Mesendoderm (in vitro differentiated cells): ENCODE measurements at regions not wholly inside any gene's neighbourhood (a gene's known extent, or its start where the extent isn't known, plus 50 kb on each side); places are given as distances from the start of the nearest gene placed in this dataset.
"Not testable (repeated sequence)": the region's sequence is repeated elsewhere in the genome, so short reads cannot be mapped to it uniquely, and the experiment has no call there.

ENCODE experiments used
- DNase-seq: peaks from one replicate; pipeline ENCODE4 v3.0.0; 2013
- H2AK5ac ChIP-seq: 2 replicates; pipeline ENCODE4 v1.6.1; 2013; ENCODE audit warnings: low read length, inconsistent platforms
- H2BK120ac ChIP-seq: 2 replicates; pipeline ENCODE4 v1.6.1; 2013; ENCODE audit warnings: low read depth, mild to moderate bottlenecking, low read length, moderate library complexity, mixed read lengths
- H2BK15ac ChIP-seq: replicated peaks from 2 replicates; pipeline ENCODE4 v1.6.1; 2013; ENCODE audit warnings: low read depth, mild to moderate bottlenecking, moderate library complexity
- H2BK5ac ChIP-seq: 2 replicates; pipeline ENCODE4 v1.6.1; 2013; ENCODE audit warnings: low read length, inconsistent platforms
- H3K18ac ChIP-seq: 2 replicates; pipeline ENCODE4 v1.6.1; 2013; ENCODE audit warnings: mild to moderate bottlenecking, low read length, mixed read lengths
- H3K23ac ChIP-seq: one replicate; pipeline ENCODE4 v1.6.1; 2013; ENCODE audit warnings: low read length
- H3K27ac ChIP-seq: 2 replicates; pipeline ENCODE4 v1.5.1; 2013; ENCODE audit warnings: low read depth, mild to moderate bottlenecking, inconsistent platforms, low read length, moderate library complexity
- H3K27me3 ChIP-seq: 2 replicates; pipeline ENCODE4 v1.6.1; 2013; ENCODE audit warnings: low read length, control low read depth, mild to moderate bottlenecking, inconsistent platforms; ENCODE audit not compliant: insufficient read depth, poor library complexity
- H3K36me3 ChIP-seq: 2 replicates; pipeline ENCODE4 v1.6.1; 2013; ENCODE audit warnings: low read length, inconsistent platforms; ENCODE audit not compliant: control insufficient read depth, insufficient read depth
- H3K4ac ChIP-seq: one replicate; pipeline ENCODE4 v1.6.1; 2013; ENCODE audit warnings: low read depth, mild to moderate bottlenecking, low read length, moderate library complexity
- H3K4me1 ChIP-seq: 2 replicates; pipeline ENCODE4 v1.6.1; 2013; ENCODE audit warnings: low read depth, low read length, inconsistent platforms; ENCODE audit not compliant: control insufficient read depth
- H3K4me2 ChIP-seq: 2 replicates; pipeline ENCODE4 v1.6.1; 2013; ENCODE audit warnings: low read length
- H3K4me3 ChIP-seq: 2 replicates; pipeline ENCODE4 v1.5.1; 2013; ENCODE audit warnings: mild to moderate bottlenecking, low read length
- H3K56ac ChIP-seq: one replicate; pipeline ENCODE4 v1.6.1; 2013; ENCODE audit warnings: low read length
- H3K79me1 ChIP-seq: 2 replicates; pipeline ENCODE4 v1.6.1; 2013; ENCODE audit warnings: low read length, inconsistent platforms
- H3K79me2 ChIP-seq: 2 replicates; pipeline ENCODE4 v1.6.1; 2013; ENCODE audit warnings: mild to moderate bottlenecking, low read length; ENCODE audit not compliant: control insufficient read depth, insufficient read depth
- H3K9ac ChIP-seq: 2 replicates; pipeline ENCODE4 v1.6.1; 2013; ENCODE audit warnings: low read length, inconsistent platforms
- H4K5ac ChIP-seq: one replicate; pipeline ENCODE4 v1.6.1; 2013; ENCODE audit warnings: low read length
- H4K8ac ChIP-seq: one replicate; pipeline ENCODE4 v1.6.1; 2013; ENCODE audit warnings: low read depth, mild to moderate bottlenecking, control low read depth, low read length, moderate library complexity
- WGBS: extraction: QIAGEN DNeasy Blood & Tissue Kit; methylation state at CpG from one replicate; pipeline ENCODE4 v1.1.7; 2013; ENCODE audit warnings: low lambda C conversion rate, missing lambda C conversion rate; ENCODE audit not compliant: insufficient coverage; ENCODE audit errors: extremely low coverage; 5-methylcytosine and 5-hydroxymethylcytosine counted together

GRCh38 chr4:55278316-55278715 lies 67.7 kb upstream of the SRD5A3 start:
- no CpG with 5 or more reads among the region's 1 CpG for WGBS

GRCh38 chr4:55280474-55280873 lies 65.6 kb upstream of the SRD5A3 start:
- H3K27me3 ChIP-seq, H2BK5ac ChIP-seq, H3K79me1 ChIP-seq, H3K4ac ChIP-seq, H3K23ac ChIP-seq, H4K5ac ChIP-seq, H3K9ac ChIP-seq, H3K79me2 ChIP-seq, H3K36me3 ChIP-seq, H2BK120ac ChIP-seq, H2BK15ac ChIP-seq, H2AK5ac ChIP-seq, H4K8ac ChIP-seq, H3K4me2 ChIP-seq, H3K18ac ChIP-seq, H3K4me3 ChIP-seq, H3K27ac ChIP-seq, DNase-seq, H3K4me1 ChIP-seq: not testable (repeated sequence)
- peak overlapping the region; percentile 56 for H3K56ac ChIP-seq
- WGBS: no CpG with 5 or more reads among the region's 7 CpGs

More at GRCh38 chr4:55278316-55278715, 67.7 kb upstream of the SRD5A3 start:
- no peaks in the 10 kb centered on the region for H3K79me2 ChIP-seq
- H2BK15ac ChIP-seq: no peak overlapping the region
- H2BK5ac ChIP-seq: no peak overlapping the region
- no peak overlapping the region for H2AK5ac ChIP-seq
- DNase-seq: no peak
- H3K27me3 ChIP-seq: no peaks in the 10 kb centered on the region
- no peak overlapping the region for H3K56ac ChIP-seq
- H3K36me3 ChIP-seq: no peaks in the 10 kb centered on the region
- H3K4me2 ChIP-seq: no peak overlapping the region
- no peak overlapping the region for H3K23ac ChIP-seq
- no peak overlapping the region for H4K8ac ChIP-seq
- no peak overlapping the region for H2BK120ac ChIP-seq
- H3K18ac ChIP-seq: no peak overlapping the region
- H3K4me1 ChIP-seq: no peaks in the 10 kb centered on the region
- H3K79me1 ChIP-seq: no peaks in the 10 kb centered on the region
- H3K27ac ChIP-seq: no peak overlapping the region
- no peak overlapping the region for H3K4ac ChIP-seq
- H3K9ac ChIP-seq: no peak overlapping the region
- H3K4me3 ChIP-seq: no peak overlapping the region
- H4K5ac ChIP-seq: no peak overlapping the region

- not testable (repeated sequence) for H2BK120ac ChIP-seq, H3K23ac ChIP-seq, H4K5ac ChIP-seq, H4K8ac ChIP-seq, H3K18ac ChIP-seq, H2BK15ac ChIP-seq, H3K4me1 ChIP-seq, H3K36me3 ChIP-seq, H3K9ac ChIP-seq, H2AK5ac ChIP-seq, H3K79me1 ChIP-seq, H3K4ac ChIP-seq, H3K4me2 ChIP-seq, H3K27me3 ChIP-seq, H2BK5ac ChIP-seq, H3K27ac ChIP-seq, H3K4me3 ChIP-seq, H3K79me2 ChIP-seq, H3K56ac ChIP-seq
- DNase-seq: peak; percentile 75
- no CpG with 5 or more reads among the region's 11 CpGs for WGBS
Observed at GRCh38 chr4:55281118-55281683, 64.8 kb upstream of the SRD5A3 start.

- Histone ChIP-seq H2AK5ac (no peak overlapping the region), H3K4me1 (no peaks in the 10 kb centered on the region), H3K23ac (no peak overlapping the region), H2BK15ac (no peak overlapping the region), H3K4me3 (no peak overlapping the region), H3K79me1 (no peaks in the 10 kb centered on the region), H3K79me2 (no peaks in the 10 kb centered on the region), H3K36me3 (no peaks in the 10 kb centered on the region), H3K4me2 (no peak overlapping the region), H3K27me3 (no peaks in the 10 kb centered on the region), H2BK120ac (no peak overlapping the region), H3K18ac (no peak overlapping the region), H4K5ac (no peak overlapping the region), H3K4ac (no peak overlapping the region), H4K8ac (no peak overlapping the region), H3K56ac (no peak overlapping the region), H3K9ac (no peak overlapping the region), H2BK5ac (no peak overlapping the region), H3K27ac (no peak overlapping the region)
- no CpG with 5 or more reads among the region's 1 CpG for WGBS
- no peak for DNase-seq
Observed at GRCh38 chr4:55284331-55284730, 61.7 kb upstream of the SRD5A3 start.

GRCh38 chr4:55291227-55291640 lies 54.8 kb upstream of the SRD5A3 start:
- no peak overlapping the region for H2AK5ac ChIP-seq
- DNase-seq: no peak
- no peak overlapping the region for H3K18ac ChIP-seq
- H3K79me1 ChIP-seq: no peaks in the 10 kb centered on the region
- WGBS: no CpG with 5 or more reads among the region's 3 CpGs
- no peak overlapping the region for H3K27ac ChIP-seq
- H3K4me2 ChIP-seq: no peak overlapping the region
- H4K5ac ChIP-seq: no peak overlapping the region
- H2BK5ac ChIP-seq: no peak overlapping the region
- H4K8ac ChIP-seq: no peak overlapping the region
- no peaks in the 10 kb centered on the region for H3K27me3 ChIP-seq
- no peaks in the 10 kb centered on the region for H3K79me2 ChIP-seq
- no peak overlapping the region for H2BK15ac ChIP-seq
- H3K36me3 ChIP-seq: no peaks in the 10 kb centered on the region
- H3K56ac ChIP-seq: no peak overlapping the region
- no peaks in the 10 kb centered on the region for H3K4me1 ChIP-seq
- H3K4me3 ChIP-seq: no peak overlapping the region
- no peak overlapping the region for H3K4ac ChIP-seq
- H3K23ac ChIP-seq: no peak overlapping the region
- no peak overlapping the region for H3K9ac ChIP-seq
- H2BK120ac ChIP-seq: no peak overlapping the region

- no peaks in the 10 kb centered on the region for H3K4me1 ChIP-seq
- no peak overlapping the region for H4K8ac ChIP-seq
- no peak overlapping the region for H2AK5ac ChIP-seq
- H3K36me3 ChIP-seq: no peaks in the 10 kb centered on the region
- H3K79me2 ChIP-seq: no peaks in the 10 kb centered on the region
- no peak overlapping the region for H3K27ac ChIP-seq
- no peak overlapping the region for H3K4me3 ChIP-seq
- no peak overlapping the region for H2BK15ac ChIP-seq
- no peak overlapping the region for H3K4ac ChIP-seq
- H3K4me2 ChIP-seq: no peak overlapping the region
- no peaks in the 10 kb centered on the region for H3K27me3 ChIP-seq
- H3K79me1 ChIP-seq: no peaks in the 10 kb centered on the region
- H3K56ac ChIP-seq: no peak overlapping the region
- DNase-seq: no peak
- H2BK5ac ChIP-seq: no peak overlapping the region
- H2BK120ac ChIP-seq: no peak overlapping the region
- WGBS: no CpG with 5 or more reads among the region's 4 CpGs
- no peak overlapping the region for H3K23ac ChIP-seq
- H3K9ac ChIP-seq: no peak overlapping the region
- H4K5ac ChIP-seq: no peak overlapping the region
- H3K18ac ChIP-seq: no peak overlapping the region
Observed at GRCh38 chr4:55296096-55296495, 49.9 kb upstream of the SRD5A3 start.
